AG09319 (cell line): ENCODE measurements at regions not wholly inside any gene's neighbourhood (a gene's known extent, or its start where the extent isn't known, plus 50 kb on each side); places are given as distances from the start of the nearest gene placed in this dataset.

Experiments
- DNase-seq: peaks from one replicate; pipeline ENCODE4 v3.0.0-alpha.2; 2010; ENCODE audit warnings: low read depth; ENCODE audit errors: extremely low read depth
- CTCF ChIP-seq: IDR thresholded peaks from 2 replicates; pipeline ENCODE4 v1.5.1; 2011; ENCODE audit warnings: low read depth, mild to moderate bottlenecking, inconsistent platforms, low read length, moderate library complexity

DNA sequence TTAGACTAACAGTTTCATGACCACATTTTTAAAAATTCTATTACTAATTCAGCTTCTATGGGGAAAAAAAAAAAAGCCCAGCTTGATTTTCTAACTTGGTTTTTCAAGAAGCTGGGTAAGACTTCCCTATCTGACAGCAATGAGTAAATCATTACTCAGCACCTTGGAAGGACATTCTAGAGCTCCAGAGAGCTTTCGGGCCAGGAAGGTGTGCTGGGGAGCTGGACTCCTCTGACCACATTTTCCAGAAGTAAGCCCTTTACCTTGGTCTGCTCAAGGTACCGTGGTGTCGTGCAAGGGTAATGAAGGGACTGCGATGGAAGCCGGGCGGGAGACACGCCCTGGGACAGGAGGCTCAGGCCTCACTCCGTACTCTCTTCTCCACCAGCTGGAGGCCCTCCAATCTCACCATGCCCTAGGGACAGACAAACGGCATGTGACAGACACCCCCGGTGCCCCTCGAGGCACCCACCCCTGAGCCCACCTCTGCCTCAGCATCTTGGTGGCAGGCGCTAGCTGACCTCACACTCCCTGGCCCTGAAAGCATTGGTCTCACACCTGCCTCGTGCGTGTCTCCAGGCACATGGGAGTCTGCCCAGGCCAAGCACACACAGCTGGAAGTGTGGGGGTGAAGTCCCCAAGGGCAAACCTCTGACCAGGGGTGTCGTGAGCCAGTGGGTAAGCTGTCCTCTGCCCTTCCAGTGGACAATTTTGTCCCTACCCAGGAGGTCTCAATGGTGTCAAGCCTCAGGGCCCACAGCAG lies 152.1 kb downstream of the OAT start:
- DNase-seq = no peak

GRCh38 chr10:124265776-124266467 lies 152.8 kb downstream of the OAT start:
- DNase-seq = no peak
- no peak for TF ChIP-seq CTCF

More for the DNA sequence above, 152.1 kb downstream of the OAT start:
- no peak for TF ChIP-seq CTCF

- DNase-seq = no peak
Observed at GRCh38 chr10:124265391-124265745, 153.4 kb downstream of the OAT start.

DNA sequence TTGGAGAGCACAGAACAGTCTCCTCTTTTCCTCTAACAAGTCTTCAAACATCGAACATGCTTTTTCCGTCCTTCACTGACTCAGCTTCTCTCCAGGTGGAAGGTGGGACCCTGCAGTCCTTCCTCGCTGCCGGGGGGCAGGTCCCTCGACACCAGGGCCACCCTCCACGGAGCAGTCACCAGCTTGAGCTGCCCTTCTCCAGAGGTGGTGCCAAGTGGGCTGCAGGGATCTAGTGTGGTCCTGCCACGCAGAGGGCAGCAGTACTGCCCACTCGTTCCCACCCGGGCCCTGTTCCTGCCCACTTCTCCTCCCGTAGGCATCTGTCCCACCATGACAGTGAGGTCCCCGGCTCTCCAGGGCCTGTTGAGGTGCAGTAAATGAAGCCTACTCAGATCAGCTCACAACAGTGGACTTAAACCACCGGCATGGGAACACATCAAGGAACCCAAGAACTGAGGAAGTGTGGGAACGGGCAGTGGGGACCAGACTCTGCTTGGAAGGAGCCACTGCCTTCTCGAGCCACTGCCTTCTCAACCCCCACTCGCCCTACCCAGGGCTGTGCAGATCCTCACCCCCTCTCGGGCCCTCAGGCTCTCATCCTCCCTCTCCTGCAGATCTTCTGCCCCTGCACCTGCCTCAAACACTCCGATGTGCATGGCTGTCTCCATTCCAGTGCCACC lies 153.9 kb downstream of the OAT start:
- no peak for TF ChIP-seq CTCF
- DNase-seq = no peak

More at GRCh38 chr10:124265391-124265745, 153.4 kb downstream of the OAT start:
- TF ChIP-seq CTCF = no peak

DNA sequence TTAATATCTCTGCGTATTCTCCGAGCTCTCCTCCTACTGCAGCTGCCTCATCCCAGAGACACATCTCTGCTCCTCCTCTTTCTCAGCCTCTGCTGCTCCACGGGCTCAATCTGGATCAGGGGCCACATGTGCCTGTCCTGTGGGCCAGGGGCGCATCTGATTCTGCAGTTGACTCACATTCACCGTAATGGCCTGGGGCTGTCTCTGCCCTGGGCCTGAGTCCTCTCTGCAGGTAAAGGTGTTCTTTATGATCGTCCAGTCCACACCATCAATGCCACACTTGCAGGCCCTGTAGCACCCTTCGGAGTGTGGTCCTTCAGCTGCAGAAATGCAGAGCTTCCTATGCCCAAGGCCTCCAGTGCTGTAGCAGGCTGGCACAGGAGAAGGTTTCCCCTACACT lies 154.5 kb downstream of the OAT start:
- no peak for DNase-seq
- TF ChIP-seq CTCF = no peak

DNA sequence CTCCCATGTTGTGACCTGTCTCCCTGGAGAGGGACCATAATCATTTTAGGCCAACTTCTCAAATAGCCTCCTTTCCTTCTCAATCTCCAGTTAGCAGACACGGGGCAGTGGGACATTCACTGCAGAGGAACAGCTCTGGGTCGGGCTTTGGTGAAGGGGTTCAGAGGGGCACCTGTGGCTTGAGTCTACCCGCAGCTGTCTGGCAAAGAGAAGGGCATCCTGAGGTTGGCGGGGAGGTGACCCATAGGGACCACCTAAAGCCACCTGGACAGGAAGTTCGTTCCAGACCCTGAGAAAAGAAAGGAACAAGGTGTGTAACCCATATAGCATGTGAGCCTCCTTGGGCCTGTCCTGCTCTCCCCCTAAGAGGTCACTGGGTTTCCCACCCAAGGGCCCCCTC lies 155.0 kb downstream of the OAT start:
- no peak for TF ChIP-seq CTCF
- DNase-seq = no peak

DNA sequence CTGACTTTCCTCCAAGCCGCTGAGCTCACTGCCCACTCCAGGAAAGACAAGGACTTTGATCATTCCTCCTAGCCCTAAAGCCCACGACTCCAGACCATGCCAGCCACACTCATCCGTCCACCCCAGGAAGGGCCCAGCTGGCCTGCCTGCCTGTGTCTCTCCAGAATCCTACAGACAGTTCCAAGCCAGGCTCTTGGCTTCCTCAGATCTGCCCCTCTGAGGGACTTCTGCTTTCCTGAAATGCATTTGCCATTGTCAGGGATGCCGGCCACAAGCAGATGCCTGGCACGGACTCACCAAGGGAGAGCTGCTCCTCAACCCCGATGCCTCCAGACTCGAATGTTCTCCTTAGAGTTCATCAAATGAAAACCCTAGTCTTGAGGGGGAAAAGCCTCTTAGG lies 155.8 kb downstream of the OAT start:
- DNase-seq = no peak
- no peak for TF ChIP-seq CTCF
